ENCODE measurements at regions not wholly inside any gene's neighbourhood (a gene's known extent, or its start where the extent isn't known, plus 50 kb on each side); places are given as distances from the start of the nearest gene placed in this dataset.

GRCh38 chr3:159732172-159733111, 256.2 kb upstream of the IL12A start:
- no peak overlapping the region for H3K9ac ChIP-seq
- H3K79me2 ChIP-seq (ENCODE audit: low read depth), result no peaks in the 10 kb centered on the region
- no peaks in the 10 kb centered on the region for H4K20me1 ChIP-seq (ENCODE audit: low read depth)
- TF ChIP-seq EZH2phosphoT487 (IDR thresholded peaks at IDR 0.05) (no peak), CTCF (IDR thresholded peaks at IDR 0.05) (no peak), EZH2 (IDR thresholded peaks at IDR 0.05) (no peak)
- H3K27me3 Mint-ChIP-seq (ENCODE audit: insufficient read depth, low read depth), result peaks cover 3% of the 10 kb centered on the region
- DNase-seq (ENCODE audit: low spot score), result peak; percentile 53
- peak overlapping the region; percentile 83 for H3K27ac Mint-ChIP-seq
- H3K36me3 ChIP-seq, result no peaks in the 10 kb centered on the region
- H3K4me3 Mint-ChIP-seq, result peak overlapping the region; percentile 83
- H3K27me3 ChIP-seq, result no peaks in the 10 kb centered on the region
- peak overlapping the region; percentile 71 for H2AFZ ChIP-seq (replicated peaks)
- peaks cover 14% of the 10 kb centered on the region for H3F3A ChIP-seq (ENCODE audit: low read depth)
- H3K4me2 ChIP-seq, result peak overlapping the region; percentile 78
- H3K9me3 Mint-ChIP-seq, result no peaks in the 10 kb centered on the region
- H3K27ac ChIP-seq, result peak overlapping the region; percentile 45
- H3K36me3 Mint-ChIP-seq, result no peaks in the 10 kb centered on the region
- H3K4me1 ChIP-seq, result peaks cover 26% of the 10 kb centered on the region
- H3K9me3 ChIP-seq (ENCODE audit: low read depth), result no peaks in the 10 kb centered on the region
- peak overlapping the region; percentile 39 for H3K4me3 ChIP-seq
- H3K4me1 Mint-ChIP-seq, result peaks cover 25% of the 10 kb centered on the region

GRCh38 chr3:159733194-159733860, 255.3 kb upstream of the IL12A start:
- Mint-ChIP-seq H3K27ac (peak overlapping the region; percentile 47), H3K4me3 (peak overlapping the region; percentile 76), H3K36me3 (peaks cover 2% of the 10 kb centered on the region), H3K4me1 (peaks cover 25% of the 10 kb centered on the region), H3K27me3 (ENCODE audit: insufficient read depth, low read depth) (peaks cover 3% of the 10 kb centered on the region), H3K9me3 (no peaks in the 10 kb centered on the region)
- Histone ChIP-seq H3K4me3 (peak overlapping the region; percentile 39), H4K20me1 (ENCODE audit: low read depth) (no peaks in the 10 kb centered on the region), H2AFZ (replicated peaks) (no peak overlapping the region), H3K4me2 (peak overlapping the region; percentile 78), H3K9me3 (ENCODE audit: low read depth) (no peaks in the 10 kb centered on the region), H3K4me1 (peaks cover 26% of the 10 kb centered on the region), H3K79me2 (ENCODE audit: low read depth) (no peaks in the 10 kb centered on the region), H3K27ac (no peak overlapping the region), H3F3A (ENCODE audit: low read depth) (peaks cover 14% of the 10 kb centered on the region), H3K36me3 (no peaks in the 10 kb centered on the region), H3K9ac (no peak overlapping the region), H3K27me3 (no peaks in the 10 kb centered on the region)
- peak; percentile 33 for DNase-seq (ENCODE audit: low spot score)
- no peak for TF ChIP-seq EZH2 (IDR thresholded peaks at IDR 0.05)
- no peak for TF ChIP-seq EZH2phosphoT487 (IDR thresholded peaks at IDR 0.05)

GRCh38 chr3:159734681-159735080, 254.0 kb upstream of the IL12A start:
- Histone ChIP-seq H3K36me3 (no peaks in the 10 kb centered on the region), H4K20me1 (ENCODE audit: low read depth) (no peaks in the 10 kb centered on the region), H3K79me2 (ENCODE audit: low read depth) (no peaks in the 10 kb centered on the region), H3K9ac (no peak overlapping the region), H3K27ac (no peak overlapping the region), H3K4me3 (no peak overlapping the region), H3K9me3 (ENCODE audit: low read depth) (no peaks in the 10 kb centered on the region), H3F3A (ENCODE audit: low read depth) (peaks cover 14% of the 10 kb centered on the region), H2AFZ (replicated peaks) (no peak overlapping the region), H3K4me2 (no peak overlapping the region), H3K27me3 (no peaks in the 10 kb centered on the region), H3K4me1 (peaks cover 29% of the 10 kb centered on the region)
- Mint-ChIP-seq H3K27me3 (ENCODE audit: insufficient read depth, low read depth) (peaks cover 3% of the 10 kb centered on the region), H3K36me3 (peaks cover 2% of the 10 kb centered on the region), H3K9me3 (no peaks in the 10 kb centered on the region), H3K4me3 (no peak overlapping the region), H3K4me1 (peaks cover 25% of the 10 kb centered on the region), H3K27ac (no peak overlapping the region)
- no peak for DNase-seq (ENCODE audit: low spot score)
- TF ChIP-seq CTCF (IDR thresholded peaks at IDR 0.05), result no peak
- no peak for TF ChIP-seq EZH2phosphoT487 (IDR thresholded peaks at IDR 0.05)
- no peak for TF ChIP-seq EZH2 (IDR thresholded peaks at IDR 0.05)
